AG20443 (cell line): ENCODE measurements at regions not wholly inside any gene's neighbourhood (a gene's known extent, or its start where the extent isn't known, plus 50 kb on each side); places are given as distances from the start of the nearest gene placed in this dataset.
"Not testable (repeated sequence)": the region's sequence is repeated elsewhere in the genome, so short reads cannot be mapped to it uniquely, and the experiment has no call there.

ENCODE experiments used
- DNase-seq: peaks from one replicate; pipeline ENCODE4 v3.0.0; 2012; ENCODE audit warnings: low spot score, mixed read lengths

GRCh38 chr1:65020774-65021173 lies 54.4 kb upstream of the JAK1 start:
- DNase-seq = no peak

GRCh38 chr1:65021795-65022194 lies 55.4 kb upstream of the JAK1 start:
- no peak for DNase-seq

GRCh38 chr1:65022216-65022615 lies 55.9 kb upstream of the JAK1 start:
- DNase-seq = no peak

DNA sequence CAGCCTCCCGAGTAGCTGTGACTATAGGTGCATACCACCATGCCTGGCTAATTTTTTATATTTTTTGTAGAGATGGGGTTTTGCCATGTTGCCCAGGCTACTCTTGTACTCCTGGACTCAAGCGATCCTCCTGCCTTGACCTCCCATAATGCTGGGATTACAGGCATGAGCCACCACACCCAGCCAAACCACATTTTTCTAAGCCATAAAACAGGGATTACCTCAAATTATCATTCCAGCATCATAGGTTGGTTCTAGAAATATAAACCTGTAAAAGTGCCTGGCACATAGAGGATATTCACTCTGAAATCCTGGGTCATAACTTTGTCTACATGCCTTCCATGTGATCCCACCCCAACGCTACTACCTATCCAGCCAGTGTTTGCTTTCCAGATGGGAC lies 59.4 kb upstream of the JAK1 start:
- DNase-seq = no peak

- DNase-seq = no peak
Measured at GRCh38 chr1:65026235-65026634, 59.9 kb upstream of the JAK1 start.

DNA sequence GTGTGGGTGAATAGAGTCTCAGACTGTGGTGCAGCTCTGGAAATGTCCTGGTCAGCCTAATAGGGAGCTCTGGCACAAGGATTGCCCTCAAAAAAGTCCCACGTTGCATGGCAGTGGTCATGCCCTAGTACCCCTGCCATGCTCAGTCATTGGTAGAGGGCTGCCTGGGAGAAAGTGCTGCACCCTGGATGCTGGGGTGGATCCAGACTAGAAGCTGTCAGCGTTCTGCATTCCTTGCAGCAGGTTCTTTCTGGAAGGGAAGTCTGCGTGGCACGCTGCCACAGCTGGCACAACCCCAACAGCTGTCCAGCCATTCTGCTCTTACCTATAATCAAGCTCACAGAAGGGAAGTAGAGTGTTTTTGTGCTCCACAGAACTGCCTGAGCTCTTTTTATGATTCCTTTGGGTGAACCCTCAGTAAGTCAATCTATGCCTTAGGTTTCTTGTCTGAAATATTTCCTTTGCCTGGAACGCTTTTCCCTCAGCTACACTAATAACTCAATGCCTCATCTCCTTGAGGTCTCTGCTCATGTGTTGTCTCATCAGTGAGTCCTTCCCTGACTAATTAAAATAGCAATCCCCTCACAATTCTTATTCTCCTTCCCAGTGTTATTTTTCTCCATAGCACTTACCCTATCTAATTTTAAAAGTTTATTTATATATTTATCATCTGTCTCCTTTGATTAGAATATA lies 61.5 kb upstream of the JAK1 start:
- DNase-seq = no peak

DNA sequence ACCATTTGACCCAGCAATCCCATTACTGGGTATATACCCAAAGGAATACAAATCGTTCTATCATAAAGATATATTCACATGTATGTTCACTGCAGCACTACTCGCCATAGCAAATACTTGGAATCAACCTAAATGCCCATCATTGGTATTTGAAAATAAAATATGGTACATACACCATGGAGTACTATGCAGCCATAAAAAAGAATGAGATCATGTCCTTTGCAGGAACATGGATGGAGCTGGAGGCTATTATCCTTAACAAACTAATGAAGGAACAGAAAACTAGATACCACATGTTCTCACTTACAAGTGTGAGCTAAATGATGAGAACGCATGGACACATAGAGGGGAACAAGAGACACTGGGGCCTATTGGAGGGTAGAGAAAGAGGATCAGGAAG lies 63.1 kb upstream of the JAK1 start:
- DNase-seq = not testable (repeated sequence)

DNA sequence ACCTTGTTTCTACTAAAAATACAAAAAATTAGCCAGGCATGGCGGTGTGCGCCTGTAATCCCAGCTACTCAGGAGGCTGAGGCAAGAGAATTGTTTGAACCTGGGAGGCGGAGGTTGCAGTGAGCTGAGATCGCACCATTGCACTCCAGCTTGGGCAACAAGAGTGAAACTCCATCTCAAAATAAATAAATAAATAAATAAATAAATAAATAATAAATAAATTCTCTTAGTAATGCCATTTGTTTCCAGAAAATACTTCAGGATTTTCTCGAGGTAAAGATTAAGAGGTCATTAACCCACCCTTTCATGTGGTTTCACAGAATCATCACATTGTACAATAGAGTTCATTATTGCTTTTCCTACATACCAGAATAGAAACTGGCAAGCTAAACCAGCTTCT lies 68.5 kb upstream of the JAK1 start:
- not testable (repeated sequence) for DNase-seq

DNA sequence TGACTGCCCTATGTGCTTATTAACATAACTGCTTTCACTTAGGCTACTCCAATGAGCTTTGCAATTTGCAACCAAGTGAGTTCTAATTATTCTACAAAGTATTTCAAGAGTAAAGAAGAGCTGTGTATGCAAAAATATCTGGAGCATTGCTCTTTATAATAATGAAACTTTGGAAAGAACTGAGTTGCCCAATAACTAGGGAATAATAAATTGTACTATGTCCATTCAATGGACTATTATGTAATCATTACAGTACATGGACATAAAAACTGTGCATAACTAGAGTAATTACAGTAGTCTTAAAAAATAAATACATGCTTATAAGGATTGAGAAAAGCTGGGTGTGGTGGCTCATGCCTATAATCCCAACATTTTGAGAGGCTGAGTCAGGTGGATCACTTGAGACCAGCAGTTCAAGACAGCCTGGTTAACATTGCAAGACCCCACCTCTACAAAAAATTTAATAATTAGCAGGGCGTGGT lies 70.3 kb upstream of the JAK1 start:
- no peak for DNase-seq

- no peak for DNase-seq
Measured at GRCh38 chr1:65039066-65039465, 72.7 kb upstream of the JAK1 start.

DNA sequence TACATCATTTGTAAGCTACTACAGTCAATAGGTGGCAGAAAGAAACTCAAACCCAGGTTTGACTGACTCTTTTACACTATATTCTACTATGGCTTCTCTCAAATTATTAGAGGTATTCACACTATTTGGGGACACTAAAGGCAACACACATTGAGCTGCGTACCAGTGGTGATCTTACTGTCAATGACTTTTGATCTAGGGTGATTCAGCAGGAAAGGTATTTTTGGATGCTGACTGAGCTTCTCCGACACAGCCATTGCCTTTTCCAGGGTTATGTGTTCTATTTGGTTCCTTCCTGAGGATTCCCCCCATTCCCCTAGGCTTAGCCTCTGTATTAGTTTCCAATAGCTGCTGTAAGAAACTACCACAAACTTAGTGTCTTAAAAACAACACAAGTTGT lies 73.2 kb upstream of the JAK1 start:
- DNase-seq = no peak

DNA sequence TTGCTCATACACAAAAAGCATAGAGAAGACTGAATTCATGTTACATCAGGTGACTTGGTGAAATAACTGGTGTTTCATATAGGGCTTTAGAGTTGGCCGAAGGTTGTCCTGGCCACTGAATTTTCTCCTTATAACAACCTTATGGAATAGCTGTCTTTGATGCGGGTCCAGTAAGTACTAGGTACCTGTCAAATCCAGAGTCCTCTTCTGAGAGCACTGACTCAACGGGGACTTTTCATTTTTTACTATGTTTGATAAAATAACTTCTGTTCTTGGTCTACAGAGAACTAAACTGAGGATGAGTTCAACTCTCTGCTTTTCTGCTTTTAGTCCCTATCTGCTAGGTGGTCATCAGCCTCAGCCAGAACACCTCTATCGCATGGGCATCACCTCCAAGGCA lies 76.1 kb upstream of the JAK1 start:
- DNase-seq = no peak

DNA sequence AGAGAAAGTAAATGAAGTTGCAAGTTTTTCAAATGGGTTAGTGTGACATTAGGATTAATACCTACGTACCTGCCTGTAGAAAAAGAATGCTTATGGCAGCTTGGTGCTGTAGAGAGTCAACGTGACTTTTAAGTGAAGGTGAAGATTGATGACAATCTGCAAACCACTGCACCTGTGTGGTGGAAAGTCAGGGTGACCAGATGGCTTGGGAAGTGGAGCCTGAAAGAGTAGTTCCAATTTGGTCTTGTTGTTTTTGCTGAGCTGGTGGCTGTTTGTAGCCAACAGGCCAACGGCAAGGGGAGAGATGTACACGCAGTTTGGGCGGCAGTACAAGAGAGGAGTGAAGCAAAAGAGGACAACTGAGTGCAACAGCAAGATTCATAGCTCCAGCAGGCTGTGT lies 78.1 kb upstream of the JAK1 start:
- DNase-seq = no peak

DNA sequence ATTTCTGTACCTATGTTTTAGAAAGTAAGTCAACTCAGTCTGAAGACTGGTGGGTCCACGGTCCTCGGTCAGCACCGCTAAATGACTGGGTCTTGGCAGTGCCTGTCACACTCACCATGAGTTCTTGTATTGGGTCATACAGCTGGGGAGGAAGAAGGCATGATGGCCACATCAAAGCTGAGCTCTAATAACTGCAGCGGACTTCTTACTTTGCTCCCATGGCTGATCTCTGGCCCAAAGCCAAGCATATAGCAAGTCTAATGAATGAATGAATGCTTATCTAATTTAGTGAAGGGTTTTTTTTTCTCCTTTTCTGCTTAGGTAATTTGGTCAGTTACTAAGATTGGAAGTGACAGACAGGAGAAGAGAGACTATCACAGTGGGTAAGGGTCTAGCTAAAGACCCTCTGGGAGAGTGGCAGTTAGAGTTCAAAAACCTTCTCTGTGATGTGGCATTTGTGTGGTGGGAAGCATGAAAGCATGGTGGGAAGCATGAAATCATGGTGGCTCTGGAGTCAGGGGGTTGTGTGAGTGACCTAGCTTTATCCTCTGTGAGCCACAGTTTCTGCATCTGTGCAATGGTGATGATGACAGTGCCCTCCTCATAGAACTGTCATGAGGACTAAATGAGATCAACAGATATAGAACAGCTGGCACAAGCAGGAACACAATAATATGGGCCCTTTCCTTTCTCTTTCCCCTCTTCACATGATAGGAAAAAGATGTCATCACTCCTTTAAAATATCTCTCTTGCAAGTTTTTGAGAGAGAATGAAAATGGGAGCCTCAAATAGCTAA lies 78.9 kb upstream of the JAK1 start:
- no peak for DNase-seq

- DNase-seq = peak; percentile 21
Measured at GRCh38 chr1:65048335-65048734, 82.0 kb upstream of the JAK1 start.

DNA sequence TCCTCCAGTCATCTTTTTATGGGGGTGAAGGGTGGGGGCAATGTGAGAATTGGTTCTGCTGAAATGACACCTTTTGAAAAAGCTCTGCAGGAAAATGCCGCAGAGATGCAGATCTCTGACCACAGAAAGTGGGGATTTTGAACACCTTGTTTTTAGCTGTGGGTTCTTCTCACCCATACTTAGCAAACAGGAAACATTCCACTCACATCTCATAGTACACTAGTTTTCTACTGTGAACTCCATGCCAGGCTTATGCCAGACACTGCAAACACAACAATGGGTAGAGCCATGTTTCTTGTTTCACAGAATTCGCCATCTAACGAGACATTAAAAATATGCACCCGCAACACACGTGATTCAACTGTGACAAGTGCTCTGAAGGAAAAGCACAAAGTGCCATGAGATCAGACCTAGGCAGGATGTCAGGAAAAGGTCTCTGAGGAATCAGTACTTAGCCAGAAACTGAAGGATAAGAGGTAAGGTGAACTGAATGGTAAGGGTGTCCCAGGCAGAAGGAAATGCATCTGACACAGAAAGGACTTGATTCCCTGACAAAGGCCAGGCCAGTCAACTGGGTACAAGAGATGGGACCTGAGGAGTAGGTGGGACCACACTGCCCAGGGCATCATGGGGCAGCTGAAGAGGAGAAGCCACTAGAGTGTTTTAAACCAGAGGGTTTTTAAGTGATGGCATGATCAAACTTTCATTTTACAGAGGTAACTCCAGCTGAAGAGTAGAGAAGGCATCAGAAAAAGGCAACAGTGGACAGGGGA lies 83.8 kb upstream of the JAK1 start:
- DNase-seq = no peak

GRCh38 chr1:65050735-65051134 lies 84.4 kb upstream of the JAK1 start:
- no peak for DNase-seq

- no peak for DNase-seq
Measured at GRCh38 chr1:65054481-65054880, 88.1 kb upstream of the JAK1 start.

GRCh38 chr1:65055747-65056146 lies 89.4 kb upstream of the JAK1 start:
- DNase-seq = no peak

GRCh38 chr1:65056234-65056633 lies 89.9 kb upstream of the JAK1 start:
- DNase-seq = no peak

DNA sequence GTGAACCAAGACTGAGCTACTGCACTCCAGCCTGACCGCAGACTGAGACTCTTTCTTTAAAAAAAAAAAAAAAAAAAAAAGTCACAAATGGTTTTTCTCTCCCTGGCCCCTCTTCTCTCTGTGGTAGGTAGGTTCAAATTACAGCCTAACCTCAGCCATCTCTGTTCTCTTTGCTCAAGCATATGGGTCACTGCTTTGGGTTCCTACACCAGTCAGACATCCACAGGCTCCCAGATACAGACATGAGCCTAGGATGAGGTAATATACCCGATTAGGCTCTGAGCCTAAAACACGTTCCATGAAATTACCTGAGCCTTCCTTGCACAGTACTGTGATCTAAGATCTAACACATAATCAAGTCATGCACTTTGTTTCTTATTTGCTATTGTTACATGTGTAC lies 90.5 kb upstream of the JAK1 start:
- no peak for DNase-seq

- peak; percentile 53 for DNase-seq
Measured at GRCh38 chr1:65059930-65060538, 88.0 kb upstream of the AK4 start.
